ENCODE measurements at regions not wholly inside any gene's neighbourhood (a gene's known extent, or its start where the extent isn't known, plus 50 kb on each side); places are given as distances from the start of the nearest gene placed in this dataset.

DNA sequence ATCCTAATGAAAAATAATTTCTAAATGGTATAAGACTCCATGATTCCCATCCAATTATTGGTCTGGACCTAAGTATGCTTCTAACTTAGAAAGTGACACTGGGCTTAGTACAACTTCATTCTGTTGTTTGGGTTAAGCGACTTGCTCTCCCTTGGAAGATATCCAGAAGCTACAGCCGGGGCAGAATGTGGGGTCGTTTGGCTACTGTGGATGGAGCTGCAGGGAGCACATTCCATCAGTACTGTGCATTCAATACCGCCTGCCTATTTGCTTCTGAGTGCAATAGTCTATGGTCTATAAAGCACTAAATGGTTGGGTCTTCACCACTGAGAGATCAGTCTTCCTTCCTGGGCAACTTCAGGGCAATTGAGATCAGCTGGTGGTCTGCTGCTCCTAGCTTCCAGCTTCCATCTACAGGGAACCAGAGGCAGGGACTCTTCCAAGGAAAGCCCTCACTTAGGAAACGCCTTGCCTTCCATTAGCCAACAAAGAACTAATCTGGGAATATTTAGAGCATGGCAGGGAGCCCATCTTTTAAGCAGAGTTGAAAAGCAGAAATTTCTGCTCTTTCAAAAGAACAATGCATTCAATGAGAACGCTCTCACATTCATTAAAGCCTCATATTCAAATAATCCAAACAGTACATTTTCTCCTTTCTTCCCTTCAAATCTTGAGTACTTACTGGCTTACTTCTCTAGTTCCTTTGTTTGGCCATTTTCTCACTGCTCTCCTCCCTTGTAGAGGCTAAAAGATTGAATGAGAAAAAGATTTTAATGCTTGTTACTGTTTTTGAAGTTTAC is 1049.9 kb upstream of the TENM3 start:
- TF ChIP-seq YY1 (IDR thresholded peaks at IDR 0.05; ENCODE audit: insufficient read depth, insufficient read length) (no peak), ZNF274 (IDR thresholded peaks at IDR 0.05; ENCODE audit: low read depth, low read length) (no peak), SUZ12 (IDR thresholded peaks at IDR 0.05; ENCODE audit: extremely low read depth, insufficient read depth, insufficient read length) (no peak)

Measured in NT2/D1 (cell line).